ENCODE measurements at regions not wholly inside any gene's neighbourhood (a gene's known extent, or its start where the extent isn't known, plus 50 kb on each side); places are given as distances from the start of the nearest gene placed in this dataset.
"Not testable (repeated sequence)": the region's sequence is repeated elsewhere in the genome, so short reads cannot be mapped to it uniquely, and the experiment has no call there.

- TF ChIP-seq CTCF, POLR2A (IDR thresholded peaks at IDR 0.05): not testable (repeated sequence)
Measured at GRCh38 chr11:69221636-69222035, 65.9 kb downstream of the SMIM38 start.

Measured in body of pancreas (tissue), 4 donors.